Adrenal gland (tissue), 9 donors: ENCODE measurements at regions not wholly inside any gene's neighbourhood (a gene's known extent, or its start where the extent isn't known, plus 50 kb on each side); places are given as distances from the start of the nearest gene placed in this dataset.

Experiments used
- DNase-seq, 7 donors: peaks; one replicate each; pipeline ENCODE4 v3.0.0-alpha.2; 2019 to 2020
- H3K27ac ChIP-seq, 5 donors: fragments of 200-600 bp; sonication (generic) in 4 of 5; 1 replicate in 3 of 5; 2 replicates in 2 of 5; pipeline versions ENCODE4 v1.5.1 to v1.8.0; 2016 to 2020; ENCODE audit warnings: mild to moderate bottlenecking in 1 of 5
- H3K27me3 ChIP-seq: fragments of 200-600 bp; 2 replicates; pipeline ENCODE4 v1.8.0; 2021
- H3K36me3 ChIP-seq, 2 donors: fragments of 200-600 bp; replicated peaks in 1 of 2; 1 replicate in 1 of 2; 2 replicates in 1 of 2; pipeline versions ENCODE4 v1.5.1 to v1.8.0; 2018 to 2022
- H3K4me1 ChIP-seq, 2 donors: fragments of 200-600 bp; replicated peaks in 1 of 2; 1 replicate in 1 of 2; 2 replicates in 1 of 2; pipeline versions ENCODE4 v1.5.1 to v1.8.0; 2018 to 2021
- H3K4me3 ChIP-seq, 4 donors: fragments of 200-600 bp; sonication (generic) in 3 of 4; one replicate each; pipeline ENCODE4 v1.5.1; 2016 to 2018
- H3K9me3 ChIP-seq, 3 donors: fragments of 200-600 bp; sonication (generic) in 1 of 3; replicated peaks in 1 of 3; 1 replicate in 2 of 3; 2 replicates in 1 of 3; pipeline versions ENCODE4 v1.5.1 to v1.8.0; 2016 to 2021
- POLR2A ChIP-seq, 2 donors: fragments of 450-650 bp; IDR thresholded peaks; one replicate each; pipeline ENCODE4 v1.6.1; 2017; ENCODE audit warnings: antibody characterized with exemption in 2 of 2, mild to moderate bottlenecking in 2 of 2, moderate library complexity in 1 of 2
- WGBS, 4 donors: extraction: QIAGEN DNeasy Blood & Tissue Kit in 2 of 4; methylation state at CpG; one replicate each; pipeline versions ENCODE4 v1.1.5 to v1.1.7; 2013 to 2017; 5-methylcytosine and 5-hydroxymethylcytosine counted together
- intact Hi-C, 2 donors: fragments of 100-400 bp; cut with DNase I; formaldehyde crosslinking; loops; one replicate each; pipeline versions ENCODE4 v1.14.1 to v1.15.0; 2022 to 2023
- TF ChIP-seq, protein P1 (sequence below), 6 experiments: fragments of 450-650 bp in 4 of 6; fragments of 200-600 bp in 2 of 6; sonication (generic) in 1 of 6; IDR thresholded peaks; 1 replicate in 5 of 6; 2 replicates in 1 of 6; pipeline versions ENCODE4 v1.5.1 to v1.8.0; 2016 to 2021; ENCODE audit warnings: antibody characterized with exemption in 6 of 6, mild to moderate bottlenecking in 2 of 6, moderate library complexity in 1 of 6
- donor health status: healthy with polysubstance abuse.
- donor health status: Bipolar disorder and iron deficiency.
- donor health status: DM: yes; HTN: yes; CAD: no.
- donor health status: DM: no; HTN: no; CAD: no.
- donor health status: DM: no; HTN: no; CAD: no.

DNA sequence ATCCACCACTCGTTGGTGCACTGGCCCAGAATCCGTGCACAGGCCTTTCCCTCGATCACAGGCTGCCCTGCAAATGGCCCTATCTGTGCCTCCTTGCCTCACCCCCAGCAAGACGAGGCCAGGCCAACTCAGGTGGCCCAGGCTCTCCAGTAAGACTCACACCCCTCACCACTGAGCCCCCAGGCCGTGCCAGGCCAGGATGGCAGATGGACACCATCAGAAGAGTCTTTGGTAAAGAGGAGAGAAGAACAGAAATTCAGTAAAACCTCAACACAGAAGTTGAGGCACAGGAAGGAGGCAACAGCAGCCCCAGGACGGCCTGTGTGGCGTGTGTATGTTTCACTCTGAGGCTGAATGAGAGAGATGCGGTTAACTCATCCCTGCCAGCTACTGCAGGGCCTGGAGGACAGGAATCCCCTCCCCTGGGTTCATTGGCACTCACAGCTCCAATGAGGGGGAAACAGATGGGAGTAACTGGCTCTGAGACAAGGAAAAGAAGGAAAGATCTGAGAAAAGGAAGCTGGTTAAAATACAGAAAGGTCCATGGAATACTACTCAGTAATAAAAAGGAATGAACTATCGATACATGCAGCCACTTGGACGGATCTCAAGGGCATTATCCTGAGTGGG is 54.1 kb upstream of the WNT11 start:
- whole genome bisulfite sequencing, 4 donors: 75 to 94% (median 84%) methylated on average over 7 to 10 of the region's 10 CpGs
- TF ChIP-seq, protein P1, sequence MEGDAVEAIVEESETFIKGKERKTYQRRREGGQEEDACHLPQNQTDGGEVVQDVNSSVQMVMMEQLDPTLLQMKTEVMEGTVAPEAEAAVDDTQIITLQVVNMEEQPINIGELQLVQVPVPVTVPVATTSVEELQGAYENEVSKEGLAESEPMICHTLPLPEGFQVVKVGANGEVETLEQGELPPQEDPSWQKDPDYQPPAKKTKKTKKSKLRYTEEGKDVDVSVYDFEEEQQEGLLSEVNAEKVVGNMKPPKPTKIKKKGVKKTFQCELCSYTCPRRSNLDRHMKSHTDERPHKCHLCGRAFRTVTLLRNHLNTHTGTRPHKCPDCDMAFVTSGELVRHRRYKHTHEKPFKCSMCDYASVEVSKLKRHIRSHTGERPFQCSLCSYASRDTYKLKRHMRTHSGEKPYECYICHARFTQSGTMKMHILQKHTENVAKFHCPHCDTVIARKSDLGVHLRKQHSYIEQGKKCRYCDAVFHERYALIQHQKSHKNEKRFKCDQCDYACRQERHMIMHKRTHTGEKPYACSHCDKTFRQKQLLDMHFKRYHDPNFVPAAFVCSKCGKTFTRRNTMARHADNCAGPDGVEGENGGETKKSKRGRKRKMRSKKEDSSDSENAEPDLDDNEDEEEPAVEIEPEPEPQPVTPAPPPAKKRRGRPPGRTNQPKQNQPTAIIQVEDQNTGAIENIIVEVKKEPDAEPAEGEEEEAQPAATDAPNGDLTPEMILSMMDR (IDR thresholded peaks at IDR 0.05): no peak
- no peaks in the 10 kb centered on the region for H3K36me3 ChIP-seq

DNA sequence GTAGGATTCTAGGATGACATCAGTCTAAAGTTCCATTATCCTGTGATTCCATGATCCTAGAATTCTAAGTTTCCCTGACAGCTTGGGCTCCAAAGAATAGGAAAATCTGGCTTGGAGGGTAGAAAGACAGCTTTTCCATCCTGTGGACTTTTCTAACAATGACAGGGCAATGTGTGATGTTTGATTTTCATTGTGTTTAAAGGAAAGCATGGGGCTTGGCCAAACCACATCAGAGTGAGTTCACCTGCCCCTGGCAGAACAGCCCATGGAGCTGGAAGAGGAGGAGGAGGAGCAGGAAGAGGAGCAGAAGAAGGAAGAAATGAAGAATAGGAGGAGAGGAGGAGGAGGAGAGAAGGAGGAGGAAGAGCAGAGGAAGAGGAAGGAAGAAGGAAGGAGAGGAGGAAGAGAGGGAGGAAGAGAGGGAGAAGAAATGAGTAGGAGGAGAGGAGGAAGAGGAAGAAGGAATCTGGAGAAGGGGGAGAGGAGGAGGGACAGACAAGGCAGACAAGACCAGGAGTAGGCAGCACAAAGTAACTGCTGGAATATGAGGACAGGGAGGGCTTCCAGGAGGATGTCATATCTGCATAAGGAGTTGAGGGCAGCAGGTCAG is 53.1 kb upstream of the WNT11 start:
- intact Hi-C loops: no loop called here
- Histone ChIP-seq H3K27ac (no peak overlapping the region), H3K9me3 (no peaks in the 10 kb centered on the region), H3K4me3 (no peak overlapping the region), H3K36me3 (no peaks in the 10 kb centered on the region), H3K27me3 (no peaks in the 10 kb centered on the region), H3K4me1 (no peaks in the 10 kb centered on the region)
- no peak for DNase-seq
- TF ChIP-seq, protein P1 (IDR thresholded peaks at IDR 0.05): no peak
- no peak for TF ChIP-seq POLR2A (IDR thresholded peaks at IDR 0.05)

More for the DNA sequence above, 54.1 kb upstream of the WNT11 start:
- intact Hi-C loops: no loop called here
- Histone ChIP-seq H3K4me3 (no peak overlapping the region), H3K27ac (no peak overlapping the region), H3K4me1 (peaks cover 0 to 6% of the 10 kb centered on the region in 2 donors), H3K27me3 (no peaks in the 10 kb centered on the region), H3K9me3 (no peaks in the 10 kb centered on the region)
- no peak for DNase-seq

DNA sequence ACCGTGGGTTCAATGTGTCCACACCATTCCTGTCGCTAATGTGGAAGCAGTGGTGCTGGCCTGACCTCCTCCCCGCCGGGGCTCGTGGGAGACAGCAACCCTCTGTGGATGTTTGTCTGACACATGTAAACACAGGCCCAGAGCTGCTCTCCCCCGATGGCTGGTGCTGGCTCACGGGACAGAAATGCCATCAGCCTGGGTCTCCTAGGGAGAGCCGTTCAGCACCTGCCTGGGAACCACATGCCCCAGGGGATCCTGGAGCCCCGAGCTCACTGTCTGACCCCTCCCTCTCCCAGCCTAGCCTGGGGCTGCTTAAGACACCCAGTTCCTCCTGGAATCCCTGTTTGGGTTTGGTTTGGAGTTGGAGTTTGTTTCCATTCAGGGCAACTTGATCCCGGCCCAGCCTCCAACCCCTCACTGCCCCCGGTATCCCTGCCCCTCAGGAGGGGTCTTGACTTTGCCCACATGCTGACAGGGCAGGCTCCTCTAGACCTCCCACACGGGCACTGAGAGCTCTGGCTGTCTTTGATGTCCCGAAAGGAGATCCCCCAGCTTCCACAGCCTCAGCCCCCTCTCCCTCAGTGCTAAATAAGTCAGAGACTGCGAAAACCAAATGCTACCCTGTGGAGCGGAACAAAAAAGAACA is 50.9 kb upstream of the WNT11 start:
- H3K27me3 ChIP-seq: no peaks in the 10 kb centered on the region
- no peak overlapping the region for H3K27ac ChIP-seq
- DNase-seq: no peak
- H3K36me3 ChIP-seq: no peaks in the 10 kb centered on the region
- H3K4me1 ChIP-seq: no peaks in the 10 kb centered on the region
- H3K9me3 ChIP-seq: no peaks in the 10 kb centered on the region
- TF ChIP-seq, protein P1 (IDR thresholded peaks at IDR 0.05): no peak
- TF ChIP-seq POLR2A (IDR thresholded peaks at IDR 0.05): no peak
- 76 to 88% (median 83%) methylated on average over 6 to 15 of the region's 15 CpGs for WGBS, 4 donors
- intact Hi-C loops: no loop called here
- no peak overlapping the region for H3K4me3 ChIP-seq

DNA sequence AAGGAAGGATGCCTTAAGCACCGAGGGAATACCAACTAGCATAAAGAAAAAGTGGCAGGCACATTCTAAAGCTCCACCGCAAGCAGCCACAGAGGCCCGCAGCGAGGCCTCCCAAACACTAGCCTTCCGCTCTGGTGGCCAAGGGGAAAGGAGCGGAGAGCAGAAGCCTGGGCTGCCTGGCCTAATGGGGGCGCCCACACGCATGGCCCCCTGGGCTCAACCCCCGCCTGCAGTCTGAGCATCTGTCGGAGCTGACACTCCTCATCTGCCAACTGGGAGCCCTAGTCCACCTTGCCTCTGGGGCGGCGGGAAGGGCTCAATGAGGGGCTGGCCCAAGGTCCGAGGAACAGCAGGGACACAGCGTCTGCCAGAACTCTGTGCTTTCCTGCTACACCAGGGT is 50.1 kb upstream of the WNT11 start:
- DNase-seq: no peak
- TF ChIP-seq, protein P1 (IDR thresholded peaks at IDR 0.05): no peak
- TF ChIP-seq POLR2A (IDR thresholded peaks at IDR 0.05): no peak
- intact Hi-C loops: no loop called here
- Histone ChIP-seq H3K36me3 (no peaks in the 10 kb centered on the region), H3K4me3 (no peak overlapping the region), H3K27ac (no peak overlapping the region), H3K27me3 (no peaks in the 10 kb centered on the region), H3K4me1 (no peaks in the 10 kb centered on the region), H3K9me3 (no peaks in the 10 kb centered on the region)
- WGBS, 4 donors: 81 to 89% (median 84%) methylated on average over 14 of the region's 14 CpGs
